Mesendoderm (in vitro differentiated cells): ENCODE measurements at regions not wholly inside any gene's neighbourhood (a gene's known extent, or its start where the extent isn't known, plus 50 kb on each side); places are given as distances from the start of the nearest gene placed in this dataset.

Experiments used
- DNase-seq: peaks from one replicate; pipeline ENCODE4 v3.0.0; 2013
- H2AK5ac ChIP-seq: 2 replicates; pipeline ENCODE4 v1.6.1; 2013; ENCODE audit warnings: low read length, inconsistent platforms
- H2BK120ac ChIP-seq: 2 replicates; pipeline ENCODE4 v1.6.1; 2013; ENCODE audit warnings: low read depth, mild to moderate bottlenecking, low read length, moderate library complexity, mixed read lengths
- H2BK15ac ChIP-seq: replicated peaks from 2 replicates; pipeline ENCODE4 v1.6.1; 2013; ENCODE audit warnings: low read depth, mild to moderate bottlenecking, moderate library complexity
- H2BK5ac ChIP-seq: 2 replicates; pipeline ENCODE4 v1.6.1; 2013; ENCODE audit warnings: low read length, inconsistent platforms
- H3K18ac ChIP-seq: 2 replicates; pipeline ENCODE4 v1.6.1; 2013; ENCODE audit warnings: mild to moderate bottlenecking, low read length, mixed read lengths
- H3K23ac ChIP-seq: one replicate; pipeline ENCODE4 v1.6.1; 2013; ENCODE audit warnings: low read length
- H3K27ac ChIP-seq: 2 replicates; pipeline ENCODE4 v1.5.1; 2013; ENCODE audit warnings: low read depth, mild to moderate bottlenecking, inconsistent platforms, low read length, moderate library complexity
- H3K27me3 ChIP-seq: 2 replicates; pipeline ENCODE4 v1.6.1; 2013; ENCODE audit warnings: low read length, control low read depth, mild to moderate bottlenecking, inconsistent platforms; ENCODE audit not compliant: insufficient read depth, poor library complexity
- H3K36me3 ChIP-seq: 2 replicates; pipeline ENCODE4 v1.6.1; 2013; ENCODE audit warnings: low read length, inconsistent platforms; ENCODE audit not compliant: control insufficient read depth, insufficient read depth
- H3K4ac ChIP-seq: one replicate; pipeline ENCODE4 v1.6.1; 2013; ENCODE audit warnings: low read depth, mild to moderate bottlenecking, low read length, moderate library complexity
- H3K4me1 ChIP-seq: 2 replicates; pipeline ENCODE4 v1.6.1; 2013; ENCODE audit warnings: low read depth, low read length, inconsistent platforms; ENCODE audit not compliant: control insufficient read depth
- H3K4me2 ChIP-seq: 2 replicates; pipeline ENCODE4 v1.6.1; 2013; ENCODE audit warnings: low read length
- H3K4me3 ChIP-seq: 2 replicates; pipeline ENCODE4 v1.5.1; 2013; ENCODE audit warnings: mild to moderate bottlenecking, low read length
- H3K56ac ChIP-seq: one replicate; pipeline ENCODE4 v1.6.1; 2013; ENCODE audit warnings: low read length
- H3K79me1 ChIP-seq: 2 replicates; pipeline ENCODE4 v1.6.1; 2013; ENCODE audit warnings: low read length, inconsistent platforms
- H3K79me2 ChIP-seq: 2 replicates; pipeline ENCODE4 v1.6.1; 2013; ENCODE audit warnings: mild to moderate bottlenecking, low read length; ENCODE audit not compliant: control insufficient read depth, insufficient read depth
- H3K9ac ChIP-seq: 2 replicates; pipeline ENCODE4 v1.6.1; 2013; ENCODE audit warnings: low read length, inconsistent platforms
- H4K5ac ChIP-seq: one replicate; pipeline ENCODE4 v1.6.1; 2013; ENCODE audit warnings: low read length
- H4K8ac ChIP-seq: one replicate; pipeline ENCODE4 v1.6.1; 2013; ENCODE audit warnings: low read depth, mild to moderate bottlenecking, control low read depth, low read length, moderate library complexity
- WGBS: extraction: QIAGEN DNeasy Blood & Tissue Kit; methylation state at CpG from one replicate; pipeline ENCODE4 v1.1.7; 2013; ENCODE audit warnings: low lambda C conversion rate, missing lambda C conversion rate; ENCODE audit not compliant: insufficient coverage; ENCODE audit errors: extremely low coverage; 5-methylcytosine and 5-hydroxymethylcytosine counted together

DNA sequence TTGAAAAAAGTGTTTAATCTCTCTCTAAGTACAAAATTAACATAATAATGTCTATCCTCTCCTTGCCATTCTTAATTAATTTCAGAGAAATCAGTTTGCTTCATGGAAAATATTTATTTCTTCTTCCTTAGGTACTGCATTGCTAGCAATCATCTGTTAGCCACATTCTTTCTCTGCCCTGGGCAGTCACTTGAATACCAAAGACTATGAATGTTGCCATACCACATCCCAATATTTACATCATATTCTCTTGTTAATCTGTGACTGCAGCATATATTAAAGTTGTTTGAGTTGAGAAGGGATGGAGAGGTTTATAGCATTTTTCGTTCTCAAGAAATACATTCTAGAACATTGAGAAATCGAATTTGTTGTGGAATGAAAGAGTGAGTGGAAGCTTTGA, 672.8 kb downstream of the PCDH7 start:
- WGBS: 100% methylated on average over 2 of the region's 2 CpGs
- H4K8ac ChIP-seq: no peak overlapping the region
- H3K79me2 ChIP-seq: no peaks in the 10 kb centered on the region
- no peaks in the 10 kb centered on the region for H3K4me1 ChIP-seq
- no peak overlapping the region for H3K4me3 ChIP-seq
- no peak overlapping the region for H3K4ac ChIP-seq
- no peak overlapping the region for H2AK5ac ChIP-seq
- H2BK120ac ChIP-seq: no peak overlapping the region
- no peak overlapping the region for H3K18ac ChIP-seq
- H3K27me3 ChIP-seq: no peaks in the 10 kb centered on the region
- H2BK5ac ChIP-seq: no peak overlapping the region
- H2BK15ac ChIP-seq: no peak overlapping the region
- H3K36me3 ChIP-seq: no peaks in the 10 kb centered on the region
- H3K56ac ChIP-seq: no peak overlapping the region
- H3K4me2 ChIP-seq: no peak overlapping the region
- no peaks in the 10 kb centered on the region for H3K79me1 ChIP-seq
- H3K23ac ChIP-seq: no peak overlapping the region
- no peak overlapping the region for H4K5ac ChIP-seq
- no peak overlapping the region for H3K9ac ChIP-seq
- H3K27ac ChIP-seq: no peak overlapping the region
- no peak for DNase-seq

DNA sequence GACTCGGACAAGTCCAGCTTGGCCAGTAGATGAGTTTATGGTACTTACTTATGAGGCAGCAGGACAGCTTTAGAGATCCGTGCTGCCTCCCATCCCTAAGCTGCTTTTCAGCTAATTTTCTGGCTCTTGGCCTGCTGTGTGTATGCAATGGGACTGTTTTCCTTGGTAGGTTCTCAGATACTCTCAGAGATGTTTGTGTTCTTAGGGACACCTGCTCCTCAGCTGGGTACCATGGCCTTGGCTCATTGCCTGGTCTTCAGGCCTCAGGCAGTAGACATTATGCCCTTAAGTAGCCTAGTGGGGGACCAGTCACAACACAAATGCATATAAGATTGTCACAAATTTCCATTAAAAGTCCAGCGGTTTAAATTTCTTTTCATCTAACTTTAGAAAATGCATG, 688.0 kb downstream of the PCDH7 start:
- no peak overlapping the region for H3K23ac ChIP-seq
- H2AK5ac ChIP-seq: no peak overlapping the region
- no peak overlapping the region for H3K27ac ChIP-seq
- H3K56ac ChIP-seq: no peak overlapping the region
- no peak overlapping the region for H3K9ac ChIP-seq
- H3K4me2 ChIP-seq: no peak overlapping the region
- H3K36me3 ChIP-seq: no peaks in the 10 kb centered on the region
- H3K4ac ChIP-seq: no peak overlapping the region
- H3K18ac ChIP-seq: no peak overlapping the region
- no CpG with 5 or more reads among the region's 3 CpGs for WGBS
- H2BK15ac ChIP-seq: no peak overlapping the region
- H4K5ac ChIP-seq: no peak overlapping the region
- H2BK5ac ChIP-seq: no peak overlapping the region
- no peaks in the 10 kb centered on the region for H3K27me3 ChIP-seq
- no peak overlapping the region for H4K8ac ChIP-seq
- H3K4me1 ChIP-seq: no peaks in the 10 kb centered on the region
- no peaks in the 10 kb centered on the region for H3K79me1 ChIP-seq
- no peak overlapping the region for H3K4me3 ChIP-seq
- no peak for DNase-seq
- no peak overlapping the region for H2BK120ac ChIP-seq
- no peaks in the 10 kb centered on the region for H3K79me2 ChIP-seq

DNA sequence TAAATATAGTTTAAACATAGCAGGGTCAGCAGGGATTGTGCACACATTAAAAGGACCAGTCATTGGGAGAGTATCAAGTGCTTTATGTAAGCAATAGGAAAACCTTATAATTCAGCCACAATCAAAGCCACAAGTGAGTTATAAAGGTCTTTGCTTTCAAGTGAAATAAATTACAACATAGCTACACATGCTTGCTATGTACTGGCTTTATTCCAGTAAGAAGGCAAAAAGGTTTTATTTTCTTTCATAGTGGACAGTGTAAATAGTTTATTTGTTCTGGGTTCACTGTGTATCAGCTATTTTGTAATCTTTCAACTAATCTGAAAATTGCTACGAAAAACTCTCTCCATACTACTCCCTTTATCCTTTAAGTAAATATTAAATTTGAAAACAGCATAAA, 691.4 kb downstream of the PCDH7 start:
- no peak overlapping the region for H2BK15ac ChIP-seq
- no peak overlapping the region for H2AK5ac ChIP-seq
- no peaks in the 10 kb centered on the region for H3K79me2 ChIP-seq
- no peak overlapping the region for H3K23ac ChIP-seq
- DNase-seq: no peak
- no peak overlapping the region for H3K4me2 ChIP-seq
- no peak overlapping the region for H3K18ac ChIP-seq
- no peaks in the 10 kb centered on the region for H3K79me1 ChIP-seq
- H3K27ac ChIP-seq: no peak overlapping the region
- H3K36me3 ChIP-seq: no peaks in the 10 kb centered on the region
- H3K9ac ChIP-seq: no peak overlapping the region
- no peak overlapping the region for H3K4me3 ChIP-seq
- no peak overlapping the region for H4K8ac ChIP-seq
- no peak overlapping the region for H3K4ac ChIP-seq
- H2BK120ac ChIP-seq: no peak overlapping the region
- H3K27me3 ChIP-seq: no peaks in the 10 kb centered on the region
- 100% methylated on average over 1 of the region's 1 CpG for WGBS
- H3K4me1 ChIP-seq: no peaks in the 10 kb centered on the region
- H4K5ac ChIP-seq: no peak overlapping the region
- H3K56ac ChIP-seq: no peak overlapping the region
- no peak overlapping the region for H2BK5ac ChIP-seq

DNA sequence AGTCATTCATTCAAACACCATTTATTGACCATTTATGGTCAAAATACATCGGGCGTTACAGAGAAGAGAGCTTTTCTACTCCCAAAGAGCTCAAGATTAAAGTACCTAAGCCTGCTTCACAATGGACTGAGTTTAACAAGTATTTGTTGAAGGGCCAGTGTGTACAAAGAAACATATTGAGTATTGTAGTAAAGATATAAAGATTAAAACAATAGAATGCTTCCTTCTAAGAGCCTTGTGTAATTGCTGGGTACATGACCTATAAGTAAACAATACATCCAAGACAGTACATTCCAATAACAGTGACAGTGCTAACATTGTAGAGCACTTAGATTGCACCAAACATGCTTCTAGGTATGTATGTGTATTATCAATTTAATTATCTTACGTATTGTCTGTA, 695.5 kb downstream of the PCDH7 start:
- H3K56ac ChIP-seq: no peak overlapping the region
- no peaks in the 10 kb centered on the region for H3K4me1 ChIP-seq
- H2BK5ac ChIP-seq: no peak overlapping the region
- H3K4me2 ChIP-seq: no peak overlapping the region
- H3K18ac ChIP-seq: no peak overlapping the region
- H3K36me3 ChIP-seq: no peaks in the 10 kb centered on the region
- no peak overlapping the region for H4K5ac ChIP-seq
- H2BK120ac ChIP-seq: no peak overlapping the region
- H3K79me2 ChIP-seq: no peaks in the 10 kb centered on the region
- no peak overlapping the region for H2AK5ac ChIP-seq
- WGBS: no CpG with 5 or more reads among the region's 3 CpGs
- no peaks in the 10 kb centered on the region for H3K79me1 ChIP-seq
- DNase-seq: no peak
- no peak overlapping the region for H3K4me3 ChIP-seq
- no peak overlapping the region for H3K9ac ChIP-seq
- H3K23ac ChIP-seq: no peak overlapping the region
- no peak overlapping the region for H4K8ac ChIP-seq
- H3K4ac ChIP-seq: no peak overlapping the region
- H2BK15ac ChIP-seq: no peak overlapping the region
- no peaks in the 10 kb centered on the region for H3K27me3 ChIP-seq
- no peak overlapping the region for H3K27ac ChIP-seq

DNA sequence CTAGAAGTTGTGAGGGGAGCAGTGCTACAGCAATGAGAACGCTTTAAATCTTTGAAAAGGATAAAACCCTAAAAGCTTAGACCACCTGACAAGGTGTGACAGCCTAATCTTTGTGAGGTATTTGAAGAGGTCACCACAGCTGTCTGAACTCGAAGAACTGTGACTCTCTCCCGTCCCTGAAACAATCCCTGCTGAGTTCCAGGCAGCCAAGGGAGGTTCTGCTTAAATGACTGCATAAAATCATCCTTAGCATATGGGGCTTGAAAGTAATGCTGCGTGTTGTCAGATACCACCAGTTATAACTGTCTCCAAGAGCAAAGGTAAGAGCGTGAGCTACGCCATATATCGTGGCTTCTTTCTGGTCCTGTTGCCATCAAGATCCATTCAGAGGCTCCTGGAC, 696.3 kb downstream of the PCDH7 start:
- Histone ChIP-seq H3K4ac (no peak overlapping the region), H2BK5ac (no peak overlapping the region), H3K4me3 (no peak overlapping the region), H3K27ac (no peak overlapping the region), H3K56ac (no peak overlapping the region), H3K4me1 (no peaks in the 10 kb centered on the region), H3K79me1 (no peaks in the 10 kb centered on the region), H4K8ac (no peak overlapping the region), H3K79me2 (no peaks in the 10 kb centered on the region), H2AK5ac (no peak overlapping the region), H2BK120ac (no peak overlapping the region), H3K9ac (no peak overlapping the region), H4K5ac (no peak overlapping the region), H3K4me2 (no peak overlapping the region), H3K27me3 (no peaks in the 10 kb centered on the region), H3K36me3 (no peaks in the 10 kb centered on the region), H3K23ac (no peak overlapping the region), H3K18ac (no peak overlapping the region), H2BK15ac (no peak overlapping the region)
- DNase-seq: peak; percentile 39
- no CpG with 5 or more reads among the region's 7 CpGs for WGBS

DNA sequence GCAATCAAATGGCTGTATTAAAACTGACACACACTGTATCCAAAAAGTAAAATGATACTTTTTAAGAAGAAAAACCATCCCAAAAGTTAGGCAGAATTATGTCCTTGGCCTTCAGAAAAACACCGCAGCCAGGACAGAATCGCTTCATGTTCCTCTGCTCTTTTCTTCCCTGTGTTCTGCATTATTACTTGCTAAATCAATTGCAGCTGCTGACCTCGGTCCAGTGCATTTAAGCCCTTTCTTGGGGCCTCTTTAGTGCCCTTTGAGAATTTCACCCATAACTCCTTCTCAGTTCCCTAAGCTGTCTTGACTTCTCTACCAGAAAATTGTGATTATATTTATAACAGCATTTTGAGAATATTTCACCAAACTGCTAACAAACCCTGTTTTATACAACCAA, 696.9 kb downstream of the PCDH7 start:
- no peak overlapping the region for H4K5ac ChIP-seq
- no peaks in the 10 kb centered on the region for H3K79me2 ChIP-seq
- no peak overlapping the region for H3K18ac ChIP-seq
- WGBS: no CpG with 5 or more reads among the region's 3 CpGs
- H3K4me2 ChIP-seq: no peak overlapping the region
- H2BK120ac ChIP-seq: no peak overlapping the region
- no peak overlapping the region for H4K8ac ChIP-seq
- H3K56ac ChIP-seq: no peak overlapping the region
- no peak overlapping the region for H3K23ac ChIP-seq
- no peak overlapping the region for H2AK5ac ChIP-seq
- H3K36me3 ChIP-seq: no peaks in the 10 kb centered on the region
- no peaks in the 10 kb centered on the region for H3K4me1 ChIP-seq
- no peaks in the 10 kb centered on the region for H3K79me1 ChIP-seq
- no peak for DNase-seq
- H3K9ac ChIP-seq: no peak overlapping the region
- H3K27me3 ChIP-seq: no peaks in the 10 kb centered on the region
- no peak overlapping the region for H3K4ac ChIP-seq
- H3K27ac ChIP-seq: no peak overlapping the region
- H2BK15ac ChIP-seq: no peak overlapping the region
- H2BK5ac ChIP-seq: no peak overlapping the region
- no peak overlapping the region for H3K4me3 ChIP-seq
